ENCODE measurements at regions not wholly inside any gene's neighbourhood (a gene's known extent, or its start where the extent isn't known, plus 50 kb on each side); places are given as distances from the start of the nearest gene placed in this dataset.
"Not testable (repeated sequence)": the region's sequence is repeated elsewhere in the genome, so short reads cannot be mapped to it uniquely, and the experiment has no call there.

GRCh38 chr10:2509081-2509531 is 558.2 kb upstream of the PFKP start:
- no peak overlapping the region for H4K91ac ChIP-seq (ENCODE audit: insufficient read length, low read depth, low read length)
- H3K79me1 ChIP-seq (ENCODE audit: insufficient read depth, low read depth, low read length, poor library complexity, severe bottlenecking), result no peaks in the 10 kb centered on the region
- H2AK5ac ChIP-seq (ENCODE audit: insufficient read length, low read length), result no peak overlapping the region
- no peak overlapping the region for H3K23ac ChIP-seq (ENCODE audit: insufficient read length, low read depth, low read length)
- peaks cover 0 to 7% (median 0%) of the 10 kb centered on the region in 3 experiments; a peak in 2 of 7 replicates for H3K36me3 Mint-ChIP-seq (ENCODE audit: insufficient read depth in 1 of 3, low read depth in 3 of 3)
- H2BK120ac ChIP-seq (ENCODE audit: low read depth, low read length, poor library complexity, severe bottlenecking), result no peak overlapping the region
- no peak overlapping the region for H3K18ac ChIP-seq (ENCODE audit: insufficient read length, low read depth, low read length)
- H3K14ac ChIP-seq (ENCODE audit: insufficient read depth, low read length), result no peak overlapping the region
- H4K20me1 ChIP-seq (ENCODE audit: control insufficient read depth, insufficient read depth, insufficient read length), result no peaks in the 10 kb centered on the region
- no peak overlapping the region for H2AFZ ChIP-seq (ENCODE audit: low read length)
- H2BK5ac ChIP-seq (ENCODE audit: insufficient read length, low read length), result no peak overlapping the region
- no peak overlapping the region for H3T11ph ChIP-seq (ENCODE audit: low read length)
- no peak overlapping the region for H4K8ac ChIP-seq (replicated peaks; ENCODE audit: insufficient read length, low read depth, low read length)
- H3K4me3 Mint-ChIP-seq, result no peak overlapping the region
- no peak overlapping the region for H4K5ac ChIP-seq (ENCODE audit: insufficient read length, low read depth, low read length)
- DNase-seq, result no peak
- H3K27me3 ChIP-seq (ENCODE audit: insufficient read depth, low read length), result no peaks in the 10 kb centered on the region
- no peaks in the 10 kb centered on the region for H3K9me3 ChIP-seq (ENCODE audit: control insufficient read depth, low read depth, low read length)
- H3K4ac ChIP-seq (ENCODE audit: low read depth, low read length), result no peak overlapping the region
- H3K27ac Mint-ChIP-seq, result no peak overlapping the region
- H2BK20ac ChIP-seq (ENCODE audit: low read depth, low read length, poor library complexity, severe bottlenecking), result no peak overlapping the region
- no peaks in the 10 kb centered on the region; the same call in 1 of the 2 replicates for H3K4me1 ChIP-seq (ENCODE audit: insufficient read depth, low read length)
- H2BK15ac ChIP-seq (ENCODE audit: low read depth, low read length), result no peak overlapping the region
- no peak overlapping the region for H2BK12ac ChIP-seq (ENCODE audit: insufficient read length, low read depth, low read length)
- no peak overlapping the region for H3K4me2 ChIP-seq (ENCODE audit: insufficient read depth, insufficient read length, low read length)
- no peaks in the 10 kb centered on the region for H3K79me2 ChIP-seq (ENCODE audit: insufficient read depth, low read length)
- no peaks in the 10 kb centered on the region; the same call in 1 of the 2 replicates for H3K27me3 Mint-ChIP-seq (ENCODE audit: low read depth)
- H3K9me3 Mint-ChIP-seq, result peaks cover 0 to 7% of the 10 kb centered on the region in 2 experiments; a peak in 3 of 5 replicates
- H3K9ac ChIP-seq (ENCODE audit: extremely low read depth, insufficient read length, low read length), result no peak overlapping the region
- no peak for TF ChIP-seq CTCF (conservative IDR thresholded peaks at IDR 0.05)
- no peaks in the 10 kb centered on the region for H3K23me2 ChIP-seq (ENCODE audit: insufficient read length, low read depth, low read length, poor library complexity, severe bottlenecking)
- H3K56ac ChIP-seq (ENCODE audit: insufficient read length, low read depth, low read length), result no peak overlapping the region
- no CpG with 5 or more reads among the region's 4 CpGs for WGBS (ENCODE audit: extremely low coverage, insufficient read length, low lambda C conversion rate)
- peaks cover 1% of the 10 kb centered on the region in 2 experiments; a peak in 2 of 4 replicates for H3K4me1 Mint-ChIP-seq
- no peak overlapping the region for H3K27ac ChIP-seq (ENCODE audit: insufficient read length, low read depth, low read length)

GRCh38 chr10:2501366-2501940 is 565.9 kb upstream of the PFKP start:
- H3K27ac ChIP-seq (ENCODE audit: insufficient read length, low read depth, low read length); H3K14ac ChIP-seq (ENCODE audit: insufficient read depth, low read length); H3K4ac ChIP-seq (ENCODE audit: low read depth, low read length); DNase-seq; H2BK12ac ChIP-seq (ENCODE audit: insufficient read length, low read depth, low read length); H2AFZ ChIP-seq (ENCODE audit: low read length); H2BK5ac ChIP-seq (ENCODE audit: insufficient read length, low read length); H3T11ph ChIP-seq (ENCODE audit: low read length); H3K9me3 ChIP-seq (ENCODE audit: control insufficient read depth, low read depth, low read length); H3K27me3 Mint-ChIP-seq (ENCODE audit: low read depth); H3K27me3 ChIP-seq (ENCODE audit: insufficient read depth, low read length); H3K18ac ChIP-seq (ENCODE audit: insufficient read length, low read depth, low read length); H3K9ac ChIP-seq (ENCODE audit: extremely low read depth, insufficient read length, low read length); H3K56ac ChIP-seq (ENCODE audit: insufficient read length, low read depth, low read length); H3K36me3 Mint-ChIP-seq (ENCODE audit: insufficient read depth in 1 of 3, low read depth in 3 of 3); H3K23ac ChIP-seq (ENCODE audit: insufficient read length, low read depth, low read length); H2BK120ac ChIP-seq (ENCODE audit: low read depth, low read length, poor library complexity, severe bottlenecking); H4K91ac ChIP-seq (ENCODE audit: insufficient read length, low read depth, low read length); H3K79me2 ChIP-seq (ENCODE audit: insufficient read depth, low read length); H2BK15ac ChIP-seq (ENCODE audit: low read depth, low read length); H2BK20ac ChIP-seq (ENCODE audit: low read depth, low read length, poor library complexity, severe bottlenecking); H3K79me1 ChIP-seq (ENCODE audit: insufficient read depth, low read depth, low read length, poor library complexity, severe bottlenecking); H2AK5ac ChIP-seq (ENCODE audit: insufficient read length, low read length); H3K4me3 Mint-ChIP-seq; H3K9me3 Mint-ChIP-seq; H3K23me2 ChIP-seq (ENCODE audit: insufficient read length, low read depth, low read length, poor library complexity, severe bottlenecking); H3K4me2 ChIP-seq (ENCODE audit: insufficient read depth, insufficient read length, low read length); H4K8ac ChIP-seq (replicated peaks; ENCODE audit: insufficient read length, low read depth, low read length); H3K4me1 Mint-ChIP-seq; H3K27ac Mint-ChIP-seq; H3K4me1 ChIP-seq (ENCODE audit: insufficient read depth, low read length); H4K20me1 ChIP-seq (ENCODE audit: control insufficient read depth, insufficient read depth, insufficient read length); H4K5ac ChIP-seq (ENCODE audit: insufficient read length, low read depth, low read length): not testable (repeated sequence)
- WGBS (ENCODE audit: extremely low coverage, insufficient read length, low lambda C conversion rate), result no CpG with 5 or more reads among the region's 58 CpGs
